ENCODE measurements at regions not wholly inside any gene's neighbourhood (a gene's known extent, or its start where the extent isn't known, plus 50 kb on each side); places are given as distances from the start of the nearest gene placed in this dataset.

DNA sequence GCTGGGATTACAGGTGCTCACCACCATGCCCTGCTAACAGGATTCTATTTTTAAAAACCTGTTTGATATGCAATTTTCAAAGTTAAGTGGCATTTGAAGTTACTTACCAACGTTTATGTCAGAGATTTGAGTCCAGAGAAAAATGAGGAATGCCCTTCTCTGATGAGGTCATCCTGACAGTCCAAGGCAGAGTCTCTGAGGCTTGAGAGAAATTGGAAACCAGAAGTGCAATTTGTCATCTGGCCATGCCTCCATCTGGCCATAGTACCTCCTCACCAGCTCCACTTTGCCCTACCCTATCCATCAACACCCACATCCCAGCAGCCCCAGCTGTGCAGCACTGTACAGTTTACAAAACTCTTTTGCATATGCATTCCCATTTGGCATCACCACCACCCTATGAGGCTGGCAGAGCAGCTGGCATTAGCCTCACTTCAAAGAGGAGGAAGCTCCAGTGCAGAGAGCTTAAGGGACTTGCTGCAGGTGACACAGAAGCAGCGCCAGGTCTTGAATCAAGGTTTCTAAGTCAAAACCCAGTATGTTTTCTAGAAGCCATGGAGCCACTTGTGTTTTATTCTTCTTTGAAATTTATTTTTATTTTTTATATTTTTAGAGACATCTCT, 54.5 kb upstream of the PDZD8 start (continued):
- TF ChIP-seq ZBTB33 (IDR thresholded peaks at IDR 0.05) (no peak), RXRA (IDR thresholded peaks at IDR 0.05) (no peak)

DNA sequence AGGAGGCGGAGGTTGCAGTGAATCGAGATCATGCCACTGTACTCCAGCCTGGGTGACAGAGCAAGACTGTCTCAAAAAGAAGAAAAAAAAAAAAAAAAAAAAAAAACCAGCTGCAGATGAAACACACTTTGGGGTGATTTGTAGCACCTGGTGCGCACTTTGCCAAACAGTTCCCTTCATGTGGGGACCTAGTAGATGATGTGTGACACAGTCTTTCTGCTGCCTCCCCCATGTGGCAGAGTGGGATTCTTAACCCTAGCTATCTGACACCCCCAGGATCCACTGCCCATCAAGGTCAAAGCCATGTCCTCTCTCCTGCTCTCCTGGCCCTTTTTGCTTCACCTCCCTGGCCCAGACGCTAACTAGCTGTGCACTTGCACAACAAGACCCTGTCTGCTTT, 52.1 kb upstream of the PDZD8 start:
- Histone ChIP-seq H3K27ac (ENCODE audit: low read depth in 1 of 2, low read length in 2 of 2) (no peak overlapping the region), H3K27me3 (ENCODE audit: control insufficient read depth in 4 of 4, insufficient read depth in 4 of 4, low read length in 3 of 4) (no peaks in the 10 kb centered on the region), H3K4me3 (ENCODE audit: low read depth in 1 of 3, low read length in 3 of 3) (no peak overlapping the region), H3K36me3 (ENCODE audit: control insufficient read depth in 4 of 4, insufficient read depth in 3 of 4, low read depth in 1 of 4, low read length in 3 of 4) (no peaks in the 10 kb centered on the region), H3K9me3 (ENCODE audit: control insufficient read depth in 4 of 4, low read length in 3 of 4) (no peaks in the 10 kb centered on the region), H3K4me1 (ENCODE audit: control insufficient read depth in 4 of 4, insufficient read depth in 4 of 4, low read length in 3 of 4) (no peaks in the 10 kb centered on the region), H3K9ac (ENCODE audit: low read depth in 1 of 2, low read length in 2 of 2) (no peak overlapping the region)
- WGBS, result 73% methylated on average over 4 of the region's 4 CpGs
- no peak for TF ChIP-seq YY1 (IDR thresholded peaks at IDR 0.05)
- no peak for TF ChIP-seq RAD21 (IDR thresholded peaks at IDR 0.05)
- no peak for TF ChIP-seq FOXA1 (IDR thresholded peaks at IDR 0.05)
- no peak for TF ChIP-seq EGR1 (IDR thresholded peaks at IDR 0.05; ENCODE audit: low read depth in 2 of 2)
- no peak for TF ChIP-seq NR2F2 (IDR thresholded peaks at IDR 0.05)
- no peak for TF ChIP-seq GABPA (IDR thresholded peaks at IDR 0.05 in 1 of 2, conservative IDR thresholded peaks at IDR 0.05 in 1 of 2)
- no peak for TF ChIP-seq MAX (IDR thresholded peaks at IDR 0.05)
- TF ChIP-seq RXRA (IDR thresholded peaks at IDR 0.05), result no peak
- TF ChIP-seq SP1 (IDR thresholded peaks at IDR 0.05), result no peak
- TF ChIP-seq ZBTB33 (IDR thresholded peaks at IDR 0.05), result no peak
- no peak for TF ChIP-seq TAF1 (conservative IDR thresholded peaks at IDR 0.05)
- TF ChIP-seq HNF4G (IDR thresholded peaks at IDR 0.05), result no peak
- no peak for TF ChIP-seq CTCF (IDR thresholded peaks at IDR 0.05; ENCODE audit: low read depth, low read length, missing input control)
- no peak for TF ChIP-seq JUND (IDR thresholded peaks at IDR 0.05)
- no peak for TF ChIP-seq FOXA2 (IDR thresholded peaks at IDR 0.05)
- DNase-seq (ENCODE audit: low spot score), result no peak

DNA sequence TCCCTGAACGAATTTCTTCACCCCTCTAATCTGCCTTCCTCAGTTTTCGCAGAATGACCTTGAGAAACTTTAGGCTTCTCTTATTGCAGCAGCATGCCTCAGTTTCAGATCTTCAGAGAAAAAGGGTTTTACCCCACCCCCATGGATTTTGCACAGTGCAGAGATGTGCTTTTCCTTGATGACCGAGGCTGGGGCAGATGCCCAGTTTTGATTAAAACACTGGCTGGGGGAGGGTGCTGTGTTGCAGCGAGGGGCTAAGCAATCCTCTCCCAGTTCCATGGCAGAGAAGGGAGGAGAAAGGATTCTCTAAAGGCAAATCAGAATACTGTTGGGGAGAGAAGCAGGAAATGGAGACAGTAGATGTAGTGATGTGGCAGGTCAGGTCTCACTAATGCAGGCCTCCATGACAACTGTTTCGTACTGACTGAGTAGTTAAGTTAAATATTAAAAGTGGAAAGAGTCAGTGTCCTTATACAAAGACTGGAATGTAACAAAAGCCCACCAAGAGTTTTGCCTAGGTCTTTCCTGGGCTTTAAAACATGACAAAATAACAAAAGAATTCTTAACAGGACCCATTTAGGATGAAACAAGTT, 50.8 kb upstream of the PDZD8 start:
- H3K9me3 ChIP-seq (ENCODE audit: control insufficient read depth in 4 of 4, low read length in 3 of 4), result no peaks in the 10 kb centered on the region
- no peaks in the 10 kb centered on the region for H3K36me3 ChIP-seq (ENCODE audit: control insufficient read depth in 4 of 4, insufficient read depth in 3 of 4, low read depth in 1 of 4, low read length in 3 of 4)
- H3K27ac ChIP-seq (ENCODE audit: low read depth in 1 of 2, low read length in 2 of 2), result no peak overlapping the region
- H3K4me1 ChIP-seq (ENCODE audit: control insufficient read depth in 4 of 4, insufficient read depth in 4 of 4, low read length in 3 of 4), result no peaks in the 10 kb centered on the region
- no peaks in the 10 kb centered on the region for H3K27me3 ChIP-seq (ENCODE audit: control insufficient read depth in 4 of 4, insufficient read depth in 4 of 4, low read length in 3 of 4)
- no peak for DNase-seq (ENCODE audit: low spot score)
- no peak overlapping the region for H3K4me3 ChIP-seq (ENCODE audit: low read depth in 1 of 3, low read length in 3 of 3)
- H3K9ac ChIP-seq (ENCODE audit: low read depth in 1 of 2, low read length in 2 of 2), result no peak overlapping the region
- no peak for TF ChIP-seq YY1 (IDR thresholded peaks at IDR 0.05)
- 85% methylated on average over 5 of the region's 5 CpGs for WGBS
